HG02870 (cell line): ENCODE measurements at regions not wholly inside any gene's neighbourhood (a gene's known extent, or its start where the extent isn't known, plus 50 kb on each side); places are given as distances from the start of the nearest gene placed in this dataset.
"Not testable (repeated sequence)": the region's sequence is repeated elsewhere in the genome, so short reads cannot be mapped to it uniquely, and the experiment has no call there.

Source experiments
- ATAC-seq: cut with Tn5 transposase; IDR thresholded peaks from one replicate; pipeline ENCODE4 v1.9.1; 2021; ENCODE audit warnings: mild to moderate bottlenecking, moderate library complexity; ENCODE audit not compliant: unreplicated experiment

DNA sequence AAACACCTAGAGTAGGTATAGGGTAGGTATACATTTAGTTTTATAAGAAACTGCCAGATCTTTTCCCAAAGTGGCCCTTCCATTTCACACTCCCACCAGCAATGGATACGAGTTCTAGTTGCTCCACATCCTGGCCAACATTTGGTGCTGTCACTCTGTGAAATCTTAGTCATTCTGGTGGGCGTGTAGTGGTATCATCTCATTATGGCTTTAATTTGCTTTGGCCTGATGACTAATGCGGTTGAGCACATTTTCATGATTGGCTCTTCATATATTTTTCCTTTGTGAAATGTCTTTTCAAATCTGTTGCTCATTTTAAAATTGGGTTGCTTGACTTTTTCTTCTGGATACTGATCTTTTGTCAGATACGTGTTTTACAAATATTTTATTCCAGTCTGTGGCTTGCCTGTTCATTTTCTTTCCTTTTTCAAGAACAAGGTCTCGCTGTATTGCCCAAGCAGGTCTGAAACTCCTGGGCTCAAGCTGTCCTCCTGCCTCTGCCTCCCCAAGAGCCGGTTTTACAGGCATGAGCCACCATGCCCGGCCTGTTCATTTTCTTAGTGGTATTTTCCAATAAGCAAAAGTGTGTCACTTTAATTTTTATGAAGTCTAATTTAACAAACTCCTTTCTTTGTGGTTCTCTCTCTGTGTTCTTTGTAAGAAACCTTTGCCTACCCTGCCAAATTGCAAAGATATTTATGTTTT, 192.4 kb downstream of the SEC14L1 start:
- no peak for ATAC-seq

DNA sequence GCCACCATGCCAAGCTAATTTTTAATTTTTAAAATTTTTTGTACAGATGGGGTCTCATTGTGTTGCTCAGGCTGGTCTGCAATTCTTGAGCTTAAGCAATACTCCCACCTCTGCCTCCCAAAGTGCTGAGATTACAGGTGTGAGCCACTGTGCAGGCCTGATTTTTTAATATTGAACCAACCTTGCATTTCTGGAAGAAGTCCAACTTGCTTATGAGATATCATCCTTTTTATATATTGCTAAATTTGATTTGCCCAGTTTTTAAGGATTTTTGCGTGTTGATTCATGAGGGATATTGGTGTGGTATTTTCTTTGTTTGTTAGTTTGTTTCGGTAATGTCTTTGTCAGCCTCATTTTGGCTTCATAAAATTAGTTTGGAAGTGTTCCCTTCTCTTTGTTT, 196.4 kb downstream of the SEC14L1 start:
- ATAC-seq, result no peak

GRCh38 chr17:77341069-77341541, 200.3 kb downstream of the SEC14L1 start:
- no peak for ATAC-seq

DNA sequence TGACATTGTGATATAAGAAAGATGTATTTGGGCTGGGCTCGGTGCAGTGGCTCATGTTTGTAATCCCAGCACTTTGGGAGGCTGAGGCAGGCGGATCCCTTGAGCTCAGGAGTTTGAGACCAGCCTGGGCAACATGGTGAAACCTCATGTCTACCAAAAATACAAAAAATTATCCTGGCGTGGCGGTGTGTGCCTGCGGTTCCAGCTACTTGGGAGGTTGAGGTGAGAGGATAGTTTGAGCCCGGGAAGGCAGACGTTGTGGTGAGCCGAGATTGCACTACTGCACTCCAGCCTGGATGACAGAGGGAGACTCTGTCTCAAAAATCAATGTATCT, 201.9 kb downstream of the SEC14L1 start:
- not testable (repeated sequence) for ATAC-seq

DNA sequence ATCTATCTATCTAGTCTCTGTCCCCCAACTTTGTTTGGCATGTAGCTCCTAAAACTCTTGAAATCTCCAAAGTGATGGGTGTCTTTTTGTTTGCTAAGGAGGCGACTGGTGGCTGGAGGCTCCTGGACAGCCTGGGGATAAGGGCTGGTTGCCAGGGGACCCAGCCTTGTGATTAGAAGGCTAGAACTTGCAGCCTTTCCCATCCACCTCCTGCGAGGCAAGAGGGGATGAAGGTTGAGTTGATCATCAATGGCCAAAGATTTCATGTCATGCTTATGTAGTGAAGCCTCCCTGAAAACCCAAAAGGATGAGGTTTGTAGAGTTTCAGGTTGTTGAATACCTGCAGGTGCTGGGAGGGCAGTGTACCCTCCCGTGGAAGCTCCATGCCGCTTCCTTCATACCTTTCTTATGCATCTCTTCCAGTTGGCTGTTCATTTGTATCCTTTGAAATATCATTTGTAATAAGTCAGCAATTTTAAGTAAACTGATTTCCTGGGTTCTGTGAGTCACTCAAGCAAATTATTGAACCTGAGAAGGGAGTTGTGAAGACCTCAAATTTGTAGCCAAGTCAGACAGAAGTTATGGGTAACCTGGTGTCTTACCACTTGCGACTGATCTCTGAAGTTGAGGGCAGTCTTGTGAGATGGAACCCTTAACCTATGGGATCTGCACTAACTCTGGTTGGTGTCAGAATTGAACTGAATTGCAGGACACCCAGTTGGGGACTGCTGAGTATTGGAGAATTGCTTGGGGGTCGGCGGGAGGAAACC, 202.4 kb downstream of the SEC14L1 start:
- no peak for ATAC-seq

- ATAC-seq, result no peak
Measured at GRCh38 chr17:77344038-77344437, 203.3 kb downstream of the SEC14L1 start.

GRCh38 chr17:77345260-77345910, 204.6 kb downstream of the SEC14L1 start:
- ATAC-seq, result no peak

- ATAC-seq, result no peak
Measured at GRCh38 chr17:77346765-77347164, 206.0 kb downstream of the SEC14L1 start.

DNA sequence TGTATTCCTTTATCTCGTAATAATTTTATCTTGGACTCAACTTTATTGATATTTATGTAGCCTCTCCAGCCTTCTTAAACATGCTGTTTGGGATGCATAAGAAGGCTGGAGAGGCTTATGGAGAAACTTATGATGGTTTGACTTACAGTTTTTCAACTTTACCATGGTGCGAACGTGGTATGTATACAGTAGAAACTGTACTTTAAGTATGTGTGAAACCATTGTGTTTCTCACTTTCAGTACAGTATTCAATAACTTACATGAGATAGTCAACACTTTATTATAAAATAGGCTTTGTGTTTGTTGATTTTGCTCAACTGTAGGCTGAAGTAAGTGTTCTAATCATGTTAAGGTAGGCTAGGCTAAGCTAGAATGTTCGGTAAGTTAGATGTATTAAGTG, 206.8 kb downstream of the SEC14L1 start:
- no peak for ATAC-seq

DNA sequence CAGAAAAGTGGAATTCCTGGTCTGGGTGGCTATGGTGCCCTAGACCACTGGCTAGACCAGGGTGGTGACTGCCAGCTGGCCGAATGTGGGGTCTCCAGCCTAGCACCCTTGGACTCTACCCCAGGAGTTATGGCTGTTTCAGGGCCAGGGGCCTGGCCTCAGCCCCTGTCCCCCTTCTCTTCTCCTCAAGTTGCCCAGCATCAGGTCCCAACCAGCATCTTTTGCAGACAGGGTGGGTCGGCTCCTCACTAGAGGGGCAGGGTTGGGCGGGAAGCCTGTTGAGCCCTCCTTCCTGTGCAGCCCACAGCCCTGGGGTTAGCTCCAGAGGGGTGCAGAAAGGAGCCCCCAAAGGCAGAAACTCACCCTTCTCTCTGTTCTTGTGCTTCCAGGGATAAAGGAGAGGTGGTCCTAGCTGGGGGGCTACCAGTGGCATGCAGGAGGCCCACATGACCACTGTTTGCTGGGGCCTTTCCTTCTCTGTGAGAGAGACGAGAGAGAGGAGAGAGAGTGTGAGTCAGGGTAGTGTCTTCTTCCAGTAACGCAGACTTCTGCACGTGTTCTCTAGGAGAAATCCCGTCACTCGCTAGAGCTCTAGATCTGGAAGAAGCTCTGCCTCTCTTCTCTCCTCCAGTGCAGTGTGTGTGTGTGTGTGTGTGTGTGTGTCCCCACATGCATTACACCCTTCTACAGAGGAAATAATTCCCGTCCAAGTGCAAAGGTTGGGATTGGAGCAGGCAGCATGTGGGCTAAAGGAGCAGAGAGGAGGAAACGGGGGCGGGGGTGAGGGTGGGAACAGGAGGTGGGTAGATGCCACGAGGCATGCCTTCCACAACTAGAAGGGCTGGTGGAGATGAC, 209.4 kb downstream of the SEC14L1 start:
- ATAC-seq, result no peak

DNA sequence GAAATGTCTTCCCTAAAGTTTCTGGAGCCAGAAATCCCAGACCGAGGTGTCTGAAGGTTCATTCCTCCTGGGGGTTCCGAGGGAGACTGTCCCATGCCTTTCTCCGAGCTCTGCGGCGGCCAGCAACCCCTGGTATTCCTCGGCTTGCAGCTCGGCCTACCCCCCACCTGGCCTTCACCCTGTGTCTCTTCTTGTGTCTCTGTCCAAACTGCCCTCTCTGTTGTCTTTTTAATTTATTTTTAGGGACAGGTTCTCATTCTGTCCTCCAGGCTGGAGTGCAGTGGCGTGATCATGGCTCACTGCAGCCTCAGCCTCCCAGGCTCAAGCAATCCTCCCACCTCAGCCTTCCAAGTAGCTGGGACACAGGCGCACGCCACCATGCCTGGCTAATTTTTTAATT, 211.7 kb downstream of the SEC14L1 start:
- no peak for ATAC-seq

DNA sequence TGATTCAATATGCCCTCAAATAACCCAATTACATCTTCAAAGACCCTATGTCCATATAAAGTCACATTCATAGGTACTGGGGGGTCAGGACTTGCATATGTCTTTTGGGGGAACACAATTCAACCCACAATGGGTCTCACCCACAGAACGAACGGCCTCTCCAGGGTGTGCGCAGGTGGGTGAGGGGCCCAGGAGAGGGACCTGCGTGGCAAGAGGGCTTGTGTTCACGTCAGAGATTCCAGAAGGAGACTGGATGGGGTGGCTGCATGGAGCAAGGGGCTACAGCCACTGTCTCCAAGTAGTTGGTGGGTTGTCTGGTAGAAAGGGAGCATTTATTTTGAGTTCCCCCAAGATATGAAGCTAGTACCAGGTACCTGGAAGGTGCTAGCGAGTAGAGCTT, 212.2 kb downstream of the SEC14L1 start:
- ATAC-seq, result no peak

DNA sequence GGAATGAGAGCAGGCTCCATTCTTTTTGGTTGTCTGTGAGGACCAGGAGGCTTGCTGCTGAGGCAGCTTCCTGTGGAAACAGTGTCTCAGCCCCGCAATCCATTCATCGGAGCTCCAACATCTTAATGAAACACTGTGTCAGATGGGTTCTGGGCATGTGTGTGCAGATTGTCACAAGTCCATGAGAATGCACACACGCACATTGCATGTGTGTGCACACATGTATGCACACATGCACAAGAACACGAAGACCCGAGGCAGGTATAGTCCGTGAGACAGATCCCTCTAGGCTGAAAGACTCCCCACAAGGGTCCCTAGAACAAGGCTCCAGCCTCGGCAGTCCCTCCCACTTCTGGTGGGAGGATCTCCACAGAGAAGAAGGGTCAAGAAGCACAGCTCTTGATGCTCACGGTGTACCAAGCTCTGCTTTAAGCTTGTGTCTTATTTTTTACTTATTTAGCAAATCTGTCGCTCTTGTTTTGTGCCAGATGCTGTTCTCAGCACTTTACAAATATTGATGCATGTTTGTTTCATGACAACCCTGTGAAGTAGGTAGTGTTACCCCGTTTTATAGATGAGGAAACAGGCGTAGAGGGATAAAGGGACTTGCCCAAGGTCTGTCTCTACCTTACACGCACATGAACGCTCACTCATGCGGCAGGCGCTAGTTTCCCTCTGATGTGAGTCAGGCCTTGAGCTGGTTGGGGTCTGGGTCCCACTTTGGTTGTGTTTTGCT, 213.1 kb downstream of the SEC14L1 start:
- no peak for ATAC-seq

DNA sequence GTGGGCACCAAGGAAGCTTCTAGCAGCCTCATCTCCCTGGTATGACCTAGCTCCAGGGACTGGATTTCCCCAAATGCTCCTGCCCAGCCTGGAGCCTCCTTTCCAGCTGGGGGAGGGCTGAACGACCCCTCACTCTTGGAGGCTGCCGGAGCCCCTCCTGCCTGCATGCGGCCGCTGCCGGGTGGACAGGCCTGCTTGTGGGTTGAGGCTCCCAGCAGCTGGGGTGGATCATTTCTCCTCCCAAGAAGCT, 213.6 kb downstream of the SEC14L1 start:
- no peak for ATAC-seq

DNA sequence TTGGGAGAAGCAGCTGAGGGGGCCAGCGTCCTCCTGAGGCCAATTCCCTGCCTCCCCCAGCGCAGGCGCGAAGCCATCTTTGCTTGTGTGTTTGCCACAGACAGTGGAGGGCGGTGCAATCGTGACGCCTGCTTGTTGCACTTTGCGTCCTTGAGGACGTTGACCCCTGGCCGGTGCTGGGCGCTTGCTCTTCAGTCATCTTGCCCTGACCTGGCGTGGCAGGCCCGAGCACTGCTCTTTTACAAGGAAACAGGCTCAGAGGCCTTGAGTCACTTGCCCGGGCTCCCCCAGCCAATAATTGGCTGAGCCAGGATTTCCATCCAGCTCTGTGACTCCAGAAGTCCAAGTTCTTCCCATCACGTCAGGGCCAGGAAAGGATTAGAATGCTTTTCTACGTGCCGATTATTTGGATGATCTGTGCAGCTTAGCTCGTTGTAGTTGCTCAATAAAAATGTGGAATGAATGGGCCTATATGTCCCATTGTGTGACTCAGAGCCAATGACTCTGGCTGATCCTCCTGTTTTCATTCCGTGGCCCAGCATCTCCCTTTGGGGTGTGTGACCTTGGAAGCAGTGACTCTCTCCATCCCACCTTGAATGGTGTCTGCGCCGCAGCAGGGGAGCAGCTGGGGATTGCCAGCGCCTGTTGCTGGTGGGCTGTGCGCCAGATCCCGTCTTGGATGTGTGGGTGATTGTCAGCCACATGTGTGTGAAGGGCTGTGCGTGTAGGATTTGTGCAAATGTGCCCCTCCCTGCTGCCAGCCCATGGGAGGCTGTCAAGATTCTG, 214.1 kb downstream of the SEC14L1 start:
- ATAC-seq, result no peak

DNA sequence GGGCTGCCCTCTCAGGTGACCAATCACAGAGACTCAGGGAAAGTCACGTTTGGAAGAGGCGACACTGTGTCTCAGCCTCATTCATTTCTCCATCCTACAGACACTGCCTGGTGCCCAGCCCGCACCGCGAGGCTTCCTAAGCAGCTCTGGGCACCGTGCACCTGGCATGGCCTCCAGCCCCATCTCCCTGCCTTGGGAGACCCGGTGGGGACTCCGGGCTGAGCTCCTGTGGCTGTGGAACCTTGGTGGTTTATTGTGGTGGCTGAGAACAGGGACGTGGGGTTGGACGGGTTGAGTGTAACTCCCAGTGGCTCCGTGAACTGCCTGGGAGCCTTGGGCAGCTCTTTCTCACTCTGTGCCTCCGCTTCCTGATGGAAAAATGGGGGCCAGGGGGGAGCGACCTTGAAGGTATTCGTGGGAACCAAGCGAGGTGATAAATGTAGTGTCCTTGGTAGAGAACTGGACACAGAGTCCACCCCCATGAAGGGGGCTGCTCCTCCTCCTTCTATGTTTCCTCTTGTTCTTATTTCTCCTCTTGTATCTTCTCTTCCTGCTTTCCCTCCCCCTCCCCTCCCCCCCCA, 215.4 kb downstream of the SEC14L1 start:
- no peak for ATAC-seq

DNA sequence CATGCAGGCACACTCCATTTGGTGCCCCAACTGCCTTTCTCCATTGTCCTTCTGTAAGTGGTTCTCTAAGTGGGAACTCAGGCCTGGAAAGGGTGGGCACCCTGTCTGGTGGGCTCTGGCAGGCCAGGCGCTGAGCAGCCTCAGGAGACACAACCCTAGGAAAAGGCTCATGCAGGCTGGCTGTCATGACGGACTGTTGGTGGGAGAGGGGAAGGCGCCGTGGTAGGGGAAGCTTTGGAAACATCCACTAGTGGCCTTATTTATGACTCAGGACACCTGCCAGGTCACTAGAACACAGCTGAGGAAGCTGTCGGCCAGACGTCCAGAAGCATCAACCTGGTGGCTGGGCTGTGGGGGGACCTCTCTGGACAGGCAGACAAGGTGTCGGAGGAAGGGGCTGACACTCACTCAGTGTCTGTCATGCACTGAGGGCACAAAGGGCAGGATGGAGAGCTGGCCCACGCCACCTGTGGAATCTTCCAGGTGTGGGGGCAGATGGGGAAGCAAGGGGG, 216.0 kb downstream of the SEC14L1 start:
- ATAC-seq, result no peak

DNA sequence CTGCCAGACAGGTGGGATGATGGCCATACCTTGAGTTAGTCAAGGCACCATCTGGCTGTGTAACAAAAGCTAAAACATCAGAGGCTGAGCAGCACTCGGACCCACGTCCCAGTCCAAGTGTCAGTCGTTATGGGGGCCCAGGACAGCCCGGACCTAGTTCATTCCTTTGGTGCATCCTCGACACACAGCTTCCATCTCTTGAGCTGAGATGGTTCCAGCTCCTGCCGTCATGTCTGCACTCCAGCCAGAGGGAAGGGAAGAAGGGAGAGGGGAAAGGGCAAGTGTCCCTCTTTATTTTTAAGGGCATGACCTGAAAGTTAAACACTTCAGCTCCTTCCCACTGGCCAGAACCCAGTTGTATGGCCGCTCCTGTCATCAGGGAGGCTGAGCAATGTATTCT, 218.0 kb downstream of the SEC14L1 start:
- no peak for ATAC-seq

DNA sequence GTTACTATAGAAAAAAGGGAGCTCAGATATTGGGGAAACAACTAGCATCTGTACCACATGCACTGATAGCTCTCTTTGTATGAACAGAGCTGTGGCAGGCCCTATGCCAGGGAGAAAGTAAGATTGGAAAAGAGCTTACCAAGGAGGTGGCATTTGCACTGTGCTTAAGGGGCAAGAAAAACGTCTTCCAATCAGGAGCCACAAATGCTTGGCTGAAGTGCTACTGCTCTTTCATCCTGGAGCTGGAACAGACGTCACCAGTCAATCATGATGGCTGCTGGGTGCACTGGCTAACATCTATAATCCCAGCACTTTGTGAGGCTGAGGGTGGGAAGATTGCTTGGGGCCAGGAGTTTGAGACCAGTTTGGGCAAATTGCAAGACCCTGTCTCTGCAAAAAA, 218.5 kb downstream of the SEC14L1 start:
- no peak for ATAC-seq
